Endodermal cell (in vitro differentiated cells): ENCODE measurements at regions not wholly inside any gene's neighbourhood (a gene's known extent, or its start where the extent isn't known, plus 50 kb on each side); places are given as distances from the start of the nearest gene placed in this dataset.

Experiments used
- DNase-seq: peaks from one replicate; pipeline ENCODE4 v3.0.0-alpha.2; 2017
- H3K27ac ChIP-seq: 2 replicates; pipeline ENCODE4 v1.5.1; 2013; ENCODE audit warnings: mild to moderate bottlenecking, low read depth, low read length, moderate library complexity
- H3K27me3 ChIP-seq: 2 replicates; pipeline ENCODE4 v1.6.1; 2013; ENCODE audit warnings: mild to moderate bottlenecking, low read length, moderate library complexity; ENCODE audit not compliant: insufficient read depth, control insufficient read depth, poor library complexity, severe bottlenecking
- H3K36me3 ChIP-seq: 2 replicates; pipeline ENCODE4 v1.7.0; 2013; ENCODE audit warnings: mild to moderate bottlenecking, low read length, moderate library complexity; ENCODE audit not compliant: control insufficient read depth, insufficient read depth
- H3K4me1 ChIP-seq: one replicate; pipeline ENCODE4 v1.7.0; 2013; ENCODE audit warnings: low read length; ENCODE audit not compliant: control insufficient read depth, insufficient read depth
- H3K4me3 ChIP-seq: 2 replicates; pipeline ENCODE4 v1.5.1; 2013; ENCODE audit warnings: mild to moderate bottlenecking, low read length, moderate library complexity
- H3K9ac ChIP-seq: 2 replicates; pipeline ENCODE4 v1.6.1; 2013; ENCODE audit warnings: mild to moderate bottlenecking, low read length, moderate library complexity; ENCODE audit not compliant: poor library complexity, severe bottlenecking; ENCODE audit errors: extremely low read depth
- H3K9me3 ChIP-seq: 2 replicates; pipeline ENCODE4 v1.6.1; 2013; ENCODE audit warnings: mild to moderate bottlenecking, low read length, moderate library complexity; ENCODE audit not compliant: control insufficient read depth
- H3K27ac Mint-ChIP-seq: 2 replicates; pipeline ENCODE4 v1.8.0; 2020; ENCODE audit warnings: mixed read lengths
- H3K27me3 Mint-ChIP-seq: 2 replicates; pipeline ENCODE4 v1.8.0; 2021; ENCODE audit warnings: mild to moderate bottlenecking, mixed read lengths; ENCODE audit not compliant: insufficient read depth
- H3K36me3 Mint-ChIP-seq: 2 replicates; pipeline ENCODE4 v1.8.0; 2020; ENCODE audit warnings: low read depth, mixed read lengths
- H3K4me1 Mint-ChIP-seq: 2 replicates; pipeline ENCODE4 v1.8.0; 2020; ENCODE audit warnings: mixed read lengths
- H3K4me3 Mint-ChIP-seq: 2 replicates; pipeline ENCODE4 v1.8.0; 2020; ENCODE audit warnings: mild to moderate bottlenecking, moderate library complexity, mixed read lengths
- H3K9me3 Mint-ChIP-seq: 2 replicates; pipeline ENCODE4 v1.8.0; 2020; ENCODE audit warnings: mild to moderate bottlenecking, mixed read lengths
- CTCF ChIP-seq: fragments of 200-600 bp; sonication (generic); conservative IDR thresholded peaks from 2 replicates; pipeline ENCODE4 v1.5.0; 2021; ENCODE audit warnings: antibody characterized with exemption, mild to moderate bottlenecking
- WGBS, 2 experiments: methylation state at CpG; one replicate each; pipeline versions ENCODE4 v1.1.5 to v1.1.7; 2013; ENCODE audit warnings: missing lambda C conversion rate in 2 of 2, mixed read lengths in 1 of 2; ENCODE audit not compliant: insufficient coverage in 1 of 2, insufficient read length in 1 of 2; 5-methylcytosine and 5-hydroxymethylcytosine counted together

GRCh38 chr2:234850818-234851217 is 101.0 kb upstream of the SH3BP4 start:
- H3K27ac ChIP-seq: no peak overlapping the region
- peaks cover 11% of the 10 kb centered on the region for H3K9me3 Mint-ChIP-seq
- no peak for TF ChIP-seq CTCF
- no peak overlapping the region for H3K4me3 Mint-ChIP-seq
- no peak for DNase-seq
- H3K36me3 Mint-ChIP-seq: no peaks in the 10 kb centered on the region
- peaks cover 6% of the 10 kb centered on the region for H3K9me3 ChIP-seq
- 88 to 95% methylated on average over 4 to 5 of the region's 5 CpGs for WGBS, 2 experiments
- H3K27me3 Mint-ChIP-seq: no peaks in the 10 kb centered on the region
- H3K4me1 Mint-ChIP-seq: peaks cover 16% of the 10 kb centered on the region
- no peak overlapping the region for H3K27ac Mint-ChIP-seq
- H3K27me3 ChIP-seq: no peaks in the 10 kb centered on the region
- H3K4me1 ChIP-seq: no peaks in the 10 kb centered on the region
- H3K9ac ChIP-seq: no peak overlapping the region
- H3K36me3 ChIP-seq: no peaks in the 10 kb centered on the region
- no peak overlapping the region for H3K4me3 ChIP-seq

GRCh38 chr2:234849678-234850077 is 102.1 kb upstream of the SH3BP4 start:
- H3K36me3 ChIP-seq: no peaks in the 10 kb centered on the region
- H3K9me3 Mint-ChIP-seq: peaks cover 3% of the 10 kb centered on the region
- no peaks in the 10 kb centered on the region for H3K9me3 ChIP-seq
- H3K4me3 ChIP-seq: no peak overlapping the region
- no peak for TF ChIP-seq CTCF
- H3K4me1 Mint-ChIP-seq: peaks cover 16% of the 10 kb centered on the region
- no peak overlapping the region for H3K27ac Mint-ChIP-seq
- H3K36me3 Mint-ChIP-seq: no peaks in the 10 kb centered on the region
- H3K27me3 ChIP-seq: no peaks in the 10 kb centered on the region
- no peak overlapping the region for H3K4me3 Mint-ChIP-seq
- no peak overlapping the region for H3K27ac ChIP-seq
- 94 to 95% methylated on average over 4 of the region's 4 CpGs for WGBS, 2 experiments
- no peaks in the 10 kb centered on the region for H3K4me1 ChIP-seq
- no peak overlapping the region for H3K9ac ChIP-seq
- DNase-seq: no peak
- H3K27me3 Mint-ChIP-seq: no peaks in the 10 kb centered on the region

- Mint-ChIP-seq H3K4me1 (peaks cover 16% of the 10 kb centered on the region), H3K27ac (no peak overlapping the region), H3K27me3 (no peaks in the 10 kb centered on the region), H3K36me3 (no peaks in the 10 kb centered on the region), H3K4me3 (no peak overlapping the region), H3K9me3 (no peaks in the 10 kb centered on the region)
- no peaks in the 10 kb centered on the region for H3K9me3 ChIP-seq
- DNase-seq: no peak
- no peaks in the 10 kb centered on the region for H3K36me3 ChIP-seq
- no peaks in the 10 kb centered on the region for H3K4me1 ChIP-seq
- no peak for TF ChIP-seq CTCF
- H3K27ac ChIP-seq: no peak overlapping the region
- H3K4me3 ChIP-seq: no peak overlapping the region
- no peaks in the 10 kb centered on the region for H3K27me3 ChIP-seq
- H3K9ac ChIP-seq: no peak overlapping the region
Observed at GRCh38 chr2:234848578-234848977, 103.2 kb upstream of the SH3BP4 start.
